ENCODE measurements at regions not wholly inside any gene's neighbourhood (a gene's known extent, or its start where the extent isn't known, plus 50 kb on each side); places are given as distances from the start of the nearest gene placed in this dataset.
"Not testable (repeated sequence)": the region's sequence is repeated elsewhere in the genome, so short reads cannot be mapped to it uniquely, and the experiment has no call there.

DNA sequence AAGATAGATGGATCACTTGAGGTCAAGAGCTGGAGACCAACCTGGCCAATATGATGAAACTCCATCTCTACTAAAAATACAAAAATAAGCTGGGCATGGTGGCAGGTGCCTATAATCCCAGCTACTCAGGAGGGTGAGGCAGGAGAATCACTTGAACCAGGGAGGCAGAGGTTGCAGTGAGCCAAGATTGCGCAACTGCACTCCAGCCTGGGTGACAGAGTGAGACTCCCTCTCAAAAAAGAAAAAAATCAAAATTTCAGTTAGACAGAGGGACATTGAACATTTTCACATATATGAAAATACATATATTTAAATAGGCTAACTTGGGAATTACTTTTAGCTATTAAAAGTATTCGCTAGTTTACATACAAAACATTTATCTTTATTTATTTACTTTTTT, 293.6 kb upstream of the KCNH7 start:
- TF ChIP-seq, protein P1, sequence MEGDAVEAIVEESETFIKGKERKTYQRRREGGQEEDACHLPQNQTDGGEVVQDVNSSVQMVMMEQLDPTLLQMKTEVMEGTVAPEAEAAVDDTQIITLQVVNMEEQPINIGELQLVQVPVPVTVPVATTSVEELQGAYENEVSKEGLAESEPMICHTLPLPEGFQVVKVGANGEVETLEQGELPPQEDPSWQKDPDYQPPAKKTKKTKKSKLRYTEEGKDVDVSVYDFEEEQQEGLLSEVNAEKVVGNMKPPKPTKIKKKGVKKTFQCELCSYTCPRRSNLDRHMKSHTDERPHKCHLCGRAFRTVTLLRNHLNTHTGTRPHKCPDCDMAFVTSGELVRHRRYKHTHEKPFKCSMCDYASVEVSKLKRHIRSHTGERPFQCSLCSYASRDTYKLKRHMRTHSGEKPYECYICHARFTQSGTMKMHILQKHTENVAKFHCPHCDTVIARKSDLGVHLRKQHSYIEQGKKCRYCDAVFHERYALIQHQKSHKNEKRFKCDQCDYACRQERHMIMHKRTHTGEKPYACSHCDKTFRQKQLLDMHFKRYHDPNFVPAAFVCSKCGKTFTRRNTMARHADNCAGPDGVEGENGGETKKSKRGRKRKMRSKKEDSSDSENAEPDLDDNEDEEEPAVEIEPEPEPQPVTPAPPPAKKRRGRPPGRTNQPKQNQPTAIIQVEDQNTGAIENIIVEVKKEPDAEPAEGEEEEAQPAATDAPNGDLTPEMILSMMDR (conservative IDR thresholded peaks at IDR 0.05; ENCODE audit: low read length): not testable (repeated sequence)
- not testable (repeated sequence) for TF ChIP-seq EZH2phosphoT487 (IDR thresholded peaks at IDR 0.05; ENCODE audit: borderline replicate concordance)
